GM12872 (cell line): ENCODE measurements at regions not wholly inside any gene's neighbourhood (a gene's known extent, or its start where the extent isn't known, plus 50 kb on each side); places are given as distances from the start of the nearest gene placed in this dataset.

ENCODE experiments used
- TF ChIP-seq, protein P1 (sequence below): IDR thresholded peaks from 3 replicates; pipeline ENCODE4 v1.5.1; 2011; ENCODE audit warnings: low read depth, mild to moderate bottlenecking, low read length, moderate library complexity; ENCODE audit not compliant: insufficient read depth

DNA sequence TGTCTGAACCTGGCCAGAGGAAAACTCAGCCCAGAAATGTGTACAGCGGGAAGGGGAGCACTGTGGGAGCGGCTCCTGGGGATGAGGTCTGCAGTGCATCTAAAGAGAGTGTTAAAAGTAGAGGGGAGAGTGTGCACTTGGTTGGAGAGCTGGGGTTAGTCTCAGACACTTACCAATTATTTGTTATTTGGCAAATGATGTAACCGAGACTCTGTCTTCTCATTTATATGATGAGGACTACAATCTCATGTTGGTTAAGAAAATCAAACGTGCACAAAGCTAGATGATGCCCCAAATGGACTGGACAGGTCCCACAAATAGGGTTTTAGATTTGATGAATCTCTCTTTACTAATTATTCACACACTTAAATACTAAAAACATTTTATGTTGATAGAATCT lies 962.4 kb downstream of the GATA3 start:
- TF ChIP-seq, protein P1, sequence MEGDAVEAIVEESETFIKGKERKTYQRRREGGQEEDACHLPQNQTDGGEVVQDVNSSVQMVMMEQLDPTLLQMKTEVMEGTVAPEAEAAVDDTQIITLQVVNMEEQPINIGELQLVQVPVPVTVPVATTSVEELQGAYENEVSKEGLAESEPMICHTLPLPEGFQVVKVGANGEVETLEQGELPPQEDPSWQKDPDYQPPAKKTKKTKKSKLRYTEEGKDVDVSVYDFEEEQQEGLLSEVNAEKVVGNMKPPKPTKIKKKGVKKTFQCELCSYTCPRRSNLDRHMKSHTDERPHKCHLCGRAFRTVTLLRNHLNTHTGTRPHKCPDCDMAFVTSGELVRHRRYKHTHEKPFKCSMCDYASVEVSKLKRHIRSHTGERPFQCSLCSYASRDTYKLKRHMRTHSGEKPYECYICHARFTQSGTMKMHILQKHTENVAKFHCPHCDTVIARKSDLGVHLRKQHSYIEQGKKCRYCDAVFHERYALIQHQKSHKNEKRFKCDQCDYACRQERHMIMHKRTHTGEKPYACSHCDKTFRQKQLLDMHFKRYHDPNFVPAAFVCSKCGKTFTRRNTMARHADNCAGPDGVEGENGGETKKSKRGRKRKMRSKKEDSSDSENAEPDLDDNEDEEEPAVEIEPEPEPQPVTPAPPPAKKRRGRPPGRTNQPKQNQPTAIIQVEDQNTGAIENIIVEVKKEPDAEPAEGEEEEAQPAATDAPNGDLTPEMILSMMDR, result no peak

DNA sequence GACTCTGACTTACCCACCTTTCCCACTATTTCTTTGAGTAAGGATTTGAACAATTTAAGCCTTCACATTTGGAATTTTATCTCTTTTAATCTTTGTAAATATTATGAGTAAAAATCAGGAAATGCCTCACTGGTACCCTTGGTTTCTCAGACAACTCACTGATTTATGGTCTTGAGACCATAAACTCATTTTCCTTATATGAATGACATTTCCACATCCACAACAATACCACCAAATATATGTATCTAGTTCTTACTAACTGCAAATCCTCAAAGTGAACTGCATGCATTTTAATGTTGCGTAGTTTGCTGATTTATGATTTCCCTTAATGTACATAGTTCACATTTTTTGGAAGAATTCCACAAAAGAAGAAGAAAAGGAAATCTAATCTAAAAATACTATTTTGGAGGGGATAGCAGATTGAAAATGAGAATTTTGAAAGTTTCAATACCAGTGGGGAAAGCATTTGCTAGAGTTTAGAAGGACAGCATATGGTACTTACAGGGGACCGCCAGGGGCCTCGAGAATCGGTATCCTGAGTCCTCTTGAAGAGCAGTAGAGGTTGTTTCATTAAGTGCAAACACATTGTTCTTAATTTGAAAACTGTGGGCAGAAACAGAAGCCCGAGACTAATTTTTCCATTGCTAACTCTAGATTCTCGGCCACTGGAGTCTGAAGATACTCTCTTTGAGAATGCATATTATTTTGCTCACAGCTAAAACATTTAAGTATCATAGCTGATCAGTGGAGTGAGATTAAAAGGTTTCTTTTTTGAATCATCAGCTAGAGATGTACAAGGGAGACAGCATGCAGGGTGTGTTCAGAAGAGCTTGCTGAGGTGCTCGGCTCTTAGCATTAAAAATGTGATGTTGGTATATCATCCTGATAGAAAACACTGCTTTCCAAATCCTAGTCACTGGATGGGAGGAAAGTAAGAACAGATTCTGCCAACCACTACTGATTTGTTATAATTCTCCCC lies 964.0 kb downstream of the GATA3 start:
- TF ChIP-seq, protein P1, result no peak

DNA sequence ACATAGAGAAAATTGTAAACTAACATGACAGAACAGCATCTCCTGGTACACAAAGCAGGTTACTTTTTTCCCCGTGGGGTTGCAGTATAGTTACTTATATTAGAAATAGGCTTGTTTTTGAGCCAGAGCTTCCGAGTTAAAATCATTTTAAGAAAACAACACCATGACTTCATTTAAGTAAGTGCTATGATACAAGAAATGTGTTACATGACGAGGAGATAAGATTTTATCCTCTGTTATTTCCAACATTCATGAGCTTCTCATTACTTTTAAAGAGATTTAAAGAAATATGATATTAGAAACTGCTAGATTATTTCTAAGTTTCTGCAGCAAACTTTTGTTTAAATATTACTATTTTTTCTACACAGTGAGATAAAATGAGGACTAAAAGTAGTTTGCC lies 968.7 kb downstream of the GATA3 start:
- TF ChIP-seq, protein P1, result no peak

DNA sequence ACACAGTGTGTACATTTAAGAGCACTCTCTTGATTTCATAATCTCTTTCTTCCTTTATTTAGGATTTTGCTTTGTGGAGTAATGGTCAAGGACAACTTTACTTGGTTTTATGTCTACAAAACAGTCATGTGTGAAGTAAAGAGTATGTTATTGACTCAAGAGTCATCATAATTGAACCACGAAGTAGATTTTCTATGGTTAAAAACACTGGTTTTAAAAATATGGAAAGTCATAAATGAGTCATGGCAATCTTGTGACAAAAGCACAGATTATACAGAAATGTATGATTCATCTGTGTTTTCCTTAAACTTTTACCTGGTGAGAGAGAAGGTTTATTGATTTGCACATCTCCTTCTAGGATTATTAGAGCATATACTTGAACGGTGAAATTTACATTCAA lies 969.7 kb downstream of the GATA3 start:
- TF ChIP-seq, protein P1, result no peak

DNA sequence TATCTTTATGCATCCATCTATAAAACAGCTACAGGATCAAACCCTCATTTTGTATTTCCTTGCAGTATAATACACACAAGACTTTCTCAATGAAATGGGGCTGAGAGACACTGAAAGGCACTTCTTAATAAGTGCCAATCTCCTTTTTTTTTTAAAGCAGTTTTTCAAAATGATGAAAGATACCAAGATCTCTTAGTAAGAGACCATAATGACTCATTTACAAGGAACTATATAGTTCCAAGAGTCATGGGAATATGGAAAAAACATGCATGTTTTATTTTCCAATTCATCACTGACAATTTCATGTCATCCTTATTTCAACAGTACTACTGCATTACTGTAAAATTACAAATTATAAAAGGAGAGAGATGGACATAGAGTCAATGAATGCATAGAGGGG lies 973.7 kb downstream of the GATA3 start:
- TF ChIP-seq, protein P1, result no peak

DNA sequence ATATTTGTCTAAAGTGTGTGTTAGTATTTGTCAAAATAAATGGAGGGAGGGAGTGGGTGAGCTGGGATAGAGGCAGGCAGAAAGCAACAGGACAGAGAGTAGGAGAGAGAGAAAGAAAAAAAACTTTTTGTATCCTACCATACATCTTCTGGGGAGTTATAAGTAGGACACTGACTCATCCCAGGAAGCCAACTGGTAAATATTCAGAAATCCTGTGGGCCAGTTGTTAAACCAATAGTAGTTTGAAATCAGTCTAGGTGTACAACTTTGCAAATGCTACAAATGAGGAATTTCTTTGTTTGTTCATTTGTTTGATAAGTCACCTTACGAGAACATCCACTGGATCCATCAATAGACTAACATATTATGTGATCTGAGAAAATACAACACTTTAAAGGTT lies 980.9 kb downstream of the GATA3 start:
- TF ChIP-seq, protein P1, result no peak

DNA sequence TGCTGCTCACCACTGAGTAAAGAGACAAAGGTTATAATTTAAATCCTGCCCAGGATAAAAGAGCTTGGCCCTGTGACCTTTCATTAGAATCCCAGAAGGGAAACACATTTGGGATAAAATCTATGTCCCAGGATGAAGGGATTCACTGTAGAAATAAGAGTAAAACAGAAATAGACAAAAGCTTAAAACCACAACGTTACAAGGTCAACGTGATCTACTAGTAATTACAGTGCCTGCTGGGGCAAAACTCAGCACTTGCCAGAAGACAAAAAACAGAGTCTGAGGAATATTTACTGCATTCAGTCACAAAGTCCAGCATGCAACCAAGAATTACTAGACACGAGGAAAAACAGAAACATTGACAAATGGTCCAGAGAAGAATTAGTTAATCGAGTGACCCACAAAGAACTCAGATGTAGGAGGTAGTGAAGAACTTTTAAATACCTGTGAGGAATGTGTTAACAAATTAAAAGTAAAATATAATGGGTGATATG lies 982.3 kb downstream of the GATA3 start:
- TF ChIP-seq, protein P1, result no peak
